IMR-90 (cell line): ENCODE measurements at regions not wholly inside any gene's neighbourhood (a gene's known extent, or its start where the extent isn't known, plus 50 kb on each side); places are given as distances from the start of the nearest gene placed in this dataset.

Experiments used
- ATAC-seq: fragments of 200-7000 bp; cut with Tn5 transposase; 2 replicates; pipeline ENCODE4 v1.9.1; 2020; ENCODE audit warnings: low read depth, mild to moderate bottlenecking, moderate library complexity
- BruUV-seq: library from RNA; stranded (reverse); fragments of 400-500 nt; replicated peaks from 2 replicates; lab custom pipeline; 2021; lab: Mats Ljungman, UMichigan
- CTCF ChIA-PET: fragments of 300-600 bp; formaldehyde crosslinking; extraction: SDS; loops from one replicate; lab custom pipeline; 2021; ENCODE audit warnings: antibody characterized with exemption; lab: Yijun Ruan, JAX
- POLR2A ChIA-PET: fragments of 300-600 bp; sonication (Branson Sonifier 250); formaldehyde crosslinking; loops from one replicate; lab custom pipeline; 2022; ENCODE audit warnings: antibody characterized with exemption; ENCODE audit not compliant: unreplicated experiment; lab: Charles Lee
- DNase-seq: peaks from one replicate; pipeline ENCODE4 v3.0.0; 2013
- H2AFZ ChIP-seq: replicated peaks from 2 replicates; pipeline ENCODE3; 2013; ENCODE audit warnings: low read length, mild to moderate bottlenecking; ENCODE audit not compliant: poor library complexity
- H2AK5ac ChIP-seq: 2 replicates; pipeline ENCODE4 v1.6.1; 2013; ENCODE audit warnings: low read depth, low read length, inconsistent platforms
- H2AK9ac ChIP-seq: replicated peaks from 2 replicates; pipeline ENCODE3; 2013; ENCODE audit warnings: mild to moderate bottlenecking, low read depth, low read length, moderate library complexity; ENCODE audit not compliant: poor library complexity
- H2BK120ac ChIP-seq: 2 replicates; pipeline ENCODE4 v1.6.1; 2013; ENCODE audit warnings: low read depth, low read length, inconsistent platforms
- H2BK15ac ChIP-seq: 3 replicates; pipeline ENCODE4 v1.6.1; 2013; ENCODE audit warnings: low read depth, low read length, inconsistent platforms
- H2BK20ac ChIP-seq: 2 replicates; pipeline ENCODE4 v1.6.1; 2013; ENCODE audit warnings: low read depth, mild to moderate bottlenecking, inconsistent platforms, low read length, moderate library complexity
- H2BK5ac ChIP-seq: 2 replicates; pipeline ENCODE4 v1.6.1; 2013; ENCODE audit warnings: mild to moderate bottlenecking, low read depth, low read length, inconsistent platforms; ENCODE audit not compliant: poor library complexity, severe bottlenecking
- H3K14ac ChIP-seq: replicated peaks from 2 replicates; pipeline ENCODE4 v1.6.1; 2013; ENCODE audit warnings: low read depth, low read length, inconsistent platforms
- H3K18ac ChIP-seq: 2 replicates; pipeline ENCODE4 v1.6.1; 2013; ENCODE audit warnings: low read depth, low read length, control low read depth
- H3K23ac ChIP-seq: 2 replicates; pipeline ENCODE4 v1.6.1; 2013; ENCODE audit warnings: low read depth, low read length, inconsistent platforms
- H3K27ac ChIP-seq: 2 replicates; pipeline ENCODE4 v1.5.1; 2013; ENCODE audit warnings: mild to moderate bottlenecking, control low read depth, low read length; ENCODE audit not compliant: insufficient read depth
- H3K27me3 ChIP-seq: 2 replicates; pipeline ENCODE4 v1.6.1; 2013; ENCODE audit warnings: low read length; ENCODE audit not compliant: control insufficient read depth, insufficient read depth
- H3K36me3 ChIP-seq: 2 replicates; pipeline ENCODE4 v1.6.1; 2013; ENCODE audit warnings: low read length, mixed read lengths; ENCODE audit not compliant: control insufficient read depth, insufficient read depth
- H3K4ac ChIP-seq: 2 replicates; pipeline ENCODE4 v1.6.1; 2013; ENCODE audit warnings: low read depth, low read length, inconsistent platforms
- H3K4me1 ChIP-seq: 2 replicates; pipeline ENCODE4 v1.6.1; 2013; ENCODE audit warnings: low read length, mixed read lengths; ENCODE audit not compliant: control insufficient read depth, insufficient read depth
- H3K4me2 ChIP-seq: 2 replicates; pipeline ENCODE4 v1.6.1; 2013; ENCODE audit warnings: low read depth, mild to moderate bottlenecking, control low read depth, low read length, moderate library complexity
- H3K4me3 ChIP-seq: 2 replicates; pipeline ENCODE4 v1.5.1; 2013; ENCODE audit warnings: low read depth, mild to moderate bottlenecking, control low read depth, low read length, moderate library complexity; ENCODE audit not compliant: insufficient read depth
- H3K56ac ChIP-seq: 2 replicates; pipeline ENCODE4 v1.6.1; 2013; ENCODE audit warnings: low read length, inconsistent platforms; ENCODE audit not compliant: insufficient read depth; ENCODE audit errors: extremely low read depth
- H3K79me1 ChIP-seq, 2 experiments: 2 replicates each; pipeline ENCODE4 v1.6.1; 2013; ENCODE audit warnings: low read length in 2 of 2, inconsistent platforms in 1 of 2, low read depth in 1 of 2
- H3K9ac ChIP-seq: 2 replicates; pipeline ENCODE4 v1.6.1; 2013; ENCODE audit warnings: low read depth, low read length, control low read depth
- H3K9me1 ChIP-seq: 2 replicates; pipeline ENCODE4 v1.6.1; 2013; ENCODE audit warnings: low read length, inconsistent platforms; ENCODE audit not compliant: insufficient read depth
- H3K9me3 ChIP-seq: 2 replicates; pipeline ENCODE4 v1.6.1; 2013; ENCODE audit warnings: low read length; ENCODE audit not compliant: control insufficient read depth, insufficient read depth
- H4K20me1 ChIP-seq: 2 replicates; pipeline ENCODE4 v1.6.1; 2013; ENCODE audit warnings: low read length, inconsistent platforms; ENCODE audit not compliant: insufficient read depth
- H4K5ac ChIP-seq: 2 replicates; pipeline ENCODE4 v1.6.1; 2013; ENCODE audit warnings: mild to moderate bottlenecking, low read depth, low read length, control low read depth
- H4K8ac ChIP-seq, 2 experiments: 2 replicates each; pipeline ENCODE4 v1.6.1; 2013; ENCODE audit warnings: low read depth in 2 of 2, low read length in 2 of 2, control low read depth in 1 of 2, inconsistent platforms in 1 of 2
- H4K91ac ChIP-seq: 2 replicates; pipeline ENCODE4 v1.6.1; 2013; ENCODE audit warnings: low read depth, low read length, inconsistent platforms; ENCODE audit not compliant: insufficient read depth
- BHLHE40 ChIP-seq: fragments of 150-350 bp; IDR thresholded peaks from 2 replicates; pipeline ENCODE4 v1.6.1; 2016; ENCODE audit warnings: mild to moderate bottlenecking, low read depth, low read length
- CEBPB ChIP-seq: IDR thresholded peaks from 2 replicates; pipeline ENCODE4 v1.6.1; 2012; ENCODE audit warnings: low read depth, low read length, improper control_type of control experiment
- ELK1 ChIP-seq: fragments of 150-350 bp; IDR thresholded peaks from 2 replicates; pipeline ENCODE4 v1.6.1; 2016; ENCODE audit warnings: low read depth, mild to moderate bottlenecking, low read length, moderate library complexity, borderline replicate concordance
- MAFK ChIP-seq: IDR thresholded peaks from 2 replicates; pipeline ENCODE4 v1.6.1; 2012; ENCODE audit warnings: low read depth, low read length, improper control_type of control experiment
- POLR2A ChIP-seq: IDR thresholded peaks from 2 replicates; pipeline ENCODE4 v1.6.1; 2012; ENCODE audit warnings: mild to moderate bottlenecking, low read depth, low read length
- RAD21 ChIP-seq: IDR thresholded peaks from 2 replicates; pipeline ENCODE4 v1.6.1; 2012; ENCODE audit warnings: low read length, improper control_type of control experiment
- USF2 ChIP-seq: fragments of 150-350 bp; IDR thresholded peaks from 2 replicates; pipeline ENCODE4 v1.6.1; 2017; ENCODE audit warnings: mild to moderate bottlenecking, antibody characterized with exemption, low read length, low read depth
- WGBS, 2 experiments: methylation state at CpG; one replicate each; pipeline versions ENCODE4 v1.1.5 to v1.1.7; 2013; ENCODE audit warnings: missing lambda C conversion rate in 2 of 2; ENCODE audit not compliant: insufficient read length in 1 of 2; ENCODE audit errors: extremely low coverage in 2 of 2; 5-methylcytosine and 5-hydroxymethylcytosine counted together
- dilution Hi-C: fragments of 300-500 bp; cut with HindIII; formaldehyde crosslinking; loops from one replicate; pipeline ENCODE4 v1.14.3; 2018; ENCODE audit warnings: low sequenced_read_pairs; ENCODE audit not compliant: unreplicated experiment
- in situ Hi-C: fragments of 300-500 bp; cut with MboI; formaldehyde crosslinking; loops from 3 replicates; pipeline ENCODE4 v1.14.3; 2019; ENCODE audit warnings: low sequenced_read_pairs, inconsistent platforms, mixed read lengths
- intact Hi-C: fragments of 100-400 bp; cut with micrococcal nuclease; formaldehyde crosslinking; loops from 2 replicates; pipeline ENCODE4 v1.10.0; 2022

- H2BK5ac ChIP-seq, result no peak overlapping the region
- no peaks in the 10 kb centered on the region for H3K9me1 ChIP-seq
- H4K20me1 ChIP-seq, result no peaks in the 10 kb centered on the region
- H3K14ac ChIP-seq, result no peak overlapping the region
- no peaks in the 10 kb centered on the region for H3K79me1 ChIP-seq
- no peak overlapping the region for H4K91ac ChIP-seq
- H3K36me3 ChIP-seq, result no peaks in the 10 kb centered on the region
- H2BK15ac ChIP-seq, result no peak overlapping the region
- DNase-seq (no peak), ATAC-seq (no peak)
- TF ChIP-seq POLR2A (no peak), MAFK (no peak), CEBPB (no peak), USF2 (no peak), BHLHE40 (no peak), ELK1 (no peak), RAD21 (no peak)
- H2BK120ac ChIP-seq, result no peak overlapping the region
- no peak overlapping the region for H3K18ac ChIP-seq
- intact Hi-C loops (no loop called here), in situ Hi-C loops (no loop called here), dilution Hi-C loops (no loop called here)
- no peaks in the 10 kb centered on the region for H3K9me3 ChIP-seq
- no TSS peak for BruUV-seq
- no peak overlapping the region for H3K23ac ChIP-seq
- no peak overlapping the region for H2AK9ac ChIP-seq
- no peak overlapping the region for H3K4ac ChIP-seq
- no peaks in the 10 kb centered on the region for H3K4me1 ChIP-seq
- POLR2A ChIA-PET, result no interaction called here
- no peak overlapping the region for H2AFZ ChIP-seq
- no peak overlapping the region for H2AK5ac ChIP-seq
- H3K56ac ChIP-seq, result peak overlapping the region; percentile 17; the same call in 1 of the 2 replicates
- H3K27me3 ChIP-seq, result no peaks in the 10 kb centered on the region
- H3K4me2 ChIP-seq, result no peak overlapping the region
- H3K27ac ChIP-seq, result no peak overlapping the region
- no peak overlapping the region for H3K4me3 ChIP-seq
- no peak overlapping the region for H4K8ac ChIP-seq
- H4K5ac ChIP-seq, result no peak overlapping the region
- CTCF ChIA-PET, result interaction anchor here (0.8 kb wide), 1 partner anchor 24 kb away, joined by 3 read pairs; no protein-coding TSS in a partner anchor
- WGBS, 2 experiments, result no CpG with 5 or more reads among the region's 5 CpGs
- no peak overlapping the region for H3K9ac ChIP-seq
- H2BK20ac ChIP-seq, result no peak overlapping the region
These were observed 786.4 kb downstream of the RNF144A start for GRCh38 chr2:7703543-7704144.
